HepG2 (cell line): ENCODE measurements at regions not wholly inside any gene's neighbourhood (a gene's known extent, or its start where the extent isn't known, plus 50 kb on each side); places are given as distances from the start of the nearest gene placed in this dataset.

Source experiments
- ATAC-seq: fragments of 200-7000 bp; cut with Tn5 transposase; 3 replicates; pipeline ENCODE4 v1.9.1; 2020; ENCODE audit warnings: mild to moderate bottlenecking, moderate library complexity
- BruUV-seq: library from RNA; stranded (reverse); fragments of 400-500 nt; replicated peaks from 2 replicates; lab custom pipeline; 2021; lab: Mats Ljungman, UMichigan
- CTCF ChIA-PET: fragments of 300-600 bp; formaldehyde crosslinking; extraction: SDS; loops from one replicate; lab custom pipeline; 2021; ENCODE audit warnings: low total read pairs, inconsistent platforms, low intra/inter-chr PET ratio; lab: Yijun Ruan, JAX
- POLR2A ChIA-PET: fragments of 350-600 bp; sonication (Branson Sonifier 250); formaldehyde crosslinking; loops from one replicate; lab custom pipeline; 2020; ENCODE audit warnings: antibody characterized with exemption, inconsistent platforms; lab: Yijun Ruan, JAX
- DNase-seq: peaks from one replicate; pipeline ENCODE4 v3.0.0-alpha.2; 2015; ENCODE audit warnings: low spot score
- FAIRE-seq: peaks from 3 replicates; lab custom pipeline; 2011; peaks lifted over from hg19 to GRCh38; lab: Jason Lieb, UNC
- H2AFZ ChIP-seq: one replicate; pipeline ENCODE4 v1.6.1; 2011; ENCODE audit warnings: low read length, inconsistent platforms
- H3K27ac ChIP-seq: fragments of 300-600 bp; 3 replicates; pipeline ENCODE4 v1.8.0; 2011; ENCODE audit warnings: mixed run types, mild to moderate bottlenecking, mixed read lengths, low read length, inconsistent platforms; ENCODE audit not compliant: insufficient read depth; ENCODE audit errors: extremely low read length
- H3K27me3 ChIP-seq, 2 experiments: fragments of 200-600 bp in 1 of 2; 2 replicates in 1 of 2; 3 replicates in 1 of 2; pipeline versions ENCODE4 v1.6.0 to v1.8.0; 2011; ENCODE audit warnings: low read length in 2 of 2, mild to moderate bottlenecking in 2 of 2, moderate library complexity in 2 of 2, inconsistent platforms in 1 of 2; ENCODE audit not compliant: insufficient read depth in 2 of 2, control insufficient read depth in 1 of 2
- H3K36me3 ChIP-seq, 2 experiments: fragments of 200-600 bp in 1 of 2; replicated peaks in 1 of 2; 2 replicates in 1 of 2; 3 replicates in 1 of 2; pipeline versions ENCODE4 v1.5.1 to v1.8.0; 2011; ENCODE audit warnings: low read length in 2 of 2, inconsistent platforms in 1 of 2; ENCODE audit not compliant: insufficient read depth in 2 of 2, control insufficient read depth in 1 of 2
- H3K4me1 ChIP-seq: 2 replicates; pipeline ENCODE4 v1.5.1; 2012; ENCODE audit warnings: low read length, inconsistent platforms; ENCODE audit not compliant: insufficient read depth
- H3K4me2 ChIP-seq: 2 replicates; pipeline ENCODE4 v1.6.0; 2011; ENCODE audit warnings: low read depth, low read length, inconsistent platforms
- H3K4me3 ChIP-seq, 3 experiments: fragments of 200-600 bp in 1 of 3; sonication (generic), shearing (Covaris generic) in 1 of 3; replicated peaks in 1 of 3; 2 replicates each; pipeline ENCODE4 v1.5.1; 2011 to 2016; ENCODE audit warnings: low read length in 3 of 3, inconsistent platforms in 2 of 3, low read depth in 2 of 3, mild to moderate bottlenecking in 2 of 3, control low read depth in 1 of 3, mixed read lengths in 1 of 3; ENCODE audit not compliant: insufficient read depth in 1 of 3
- H3K79me2 ChIP-seq: one replicate; pipeline ENCODE4 v1.6.1; 2011; ENCODE audit warnings: low read length, inconsistent platforms; ENCODE audit not compliant: insufficient read depth
- H3K9ac ChIP-seq: 2 replicates; pipeline ENCODE4 v1.6.0; 2011; ENCODE audit warnings: mild to moderate bottlenecking, low read depth, low read length, inconsistent platforms; ENCODE audit not compliant: insufficient read depth
- H3K9me3 ChIP-seq: 2 replicates; pipeline ENCODE4 v1.5.1; 2012; ENCODE audit warnings: mild to moderate bottlenecking, low read length
- H4K20me1 ChIP-seq: 2 replicates; pipeline ENCODE4 v1.6.0; 2011; ENCODE audit warnings: inconsistent platforms, mild to moderate bottlenecking, low read length, moderate library complexity; ENCODE audit not compliant: insufficient read depth
- CERS6 ChIP-seq: sonication (generic); formaldehyde crosslinking; IDR thresholded peaks from 2 replicates; pipeline ENCODE4 v1.5.0; 2020; ENCODE audit warnings: missing genetic modification reagents
- DRAP1 ChIP-seq: IDR thresholded peaks from 2 replicates; pipeline ENCODE4 v1.6.1; 2016; ENCODE audit warnings: missing genetic modification reagents, missing compliant biosample characterization
- ELF3 ChIP-seq: IDR thresholded peaks from 2 replicates; pipeline ENCODE4 v1.6.1; 2016; ENCODE audit warnings: missing genetic modification reagents, missing compliant biosample characterization
- GATAD2A ChIP-seq: IDR thresholded peaks from 2 replicates; pipeline ENCODE4 v1.6.1; 2016
- MIER2 ChIP-seq: IDR thresholded peaks from 2 replicates; pipeline ENCODE4 v1.6.1; 2016; ENCODE audit warnings: missing biosample characterization, missing genetic modification reagents
- PRDM4 ChIP-seq: sonication (generic); formaldehyde crosslinking; IDR thresholded peaks from 2 replicates; pipeline ENCODE4 v1.9.0; 2021; ENCODE audit warnings: missing genetic modification reagents, borderline replicate concordance
- ZNF17 ChIP-seq: sonication (generic); formaldehyde crosslinking; IDR thresholded peaks from 2 replicates; pipeline ENCODE4 v1.5.0; 2020; ENCODE audit warnings: mild to moderate bottlenecking, missing genetic modification reagents
- ZNF549 ChIP-seq: sonication (generic); formaldehyde crosslinking; IDR thresholded peaks from 2 replicates; pipeline ENCODE4 v1.5.0; 2020; ENCODE audit warnings: missing genetic modification reagents
- ZNF644 ChIP-seq: IDR thresholded peaks from 2 replicates; pipeline ENCODE4 v1.6.1; 2016; ENCODE audit warnings: low read depth
- ZNF687 ChIP-seq: sonication (generic); formaldehyde crosslinking; IDR thresholded peaks from 2 replicates; pipeline ENCODE4 v1.5.1; 2020; ENCODE audit warnings: mild to moderate bottlenecking, missing genetic modification reagents, moderate library complexity
- ZNF747 ChIP-seq: sonication (generic); formaldehyde crosslinking; IDR thresholded peaks from 2 replicates; pipeline ENCODE4 v1.8.1; 2023; ENCODE audit warnings: missing genetic modification reagents, mild to moderate bottlenecking, borderline replicate concordance
- WGBS: methylation state at CpG from one replicate; pipeline ENCODE4 v1.1.6; 2017; ENCODE audit warnings: low lambda C conversion rate; 5-methylcytosine and 5-hydroxymethylcytosine counted together
- in situ Hi-C: cut with HindIII; loops from 2 replicates; pipeline ENCODE4 v1.10.0; 2017; ENCODE audit warnings: low pct_unique_long_range_greater_than_20kb; ENCODE audit not compliant: extremely low pct_ligation_motif_present
- intact Hi-C: fragments of 100-400 bp; cut with micrococcal nuclease; formaldehyde crosslinking; loops from one replicate; pipeline ENCODE4 v1.10.0; 2022; ENCODE audit not compliant: unreplicated experiment

GRCh38 chr2:158917121-158917520, 51.3 kb upstream of the TANC1 start:
- no TSS peak for BruUV-seq
- in situ Hi-C loops = no loop called here

More at GRCh38 chr2:158917121-158917520, 51.3 kb upstream of the TANC1 start:
- TF ChIP-seq ZNF549 (no peak), ELF3 (no peak), ZNF17 (CRISPR knock-in tag) (no peak), DRAP1 (CRISPR knock-in tag) (no peak), ZNF687 (CRISPR knock-in tag) (no peak), ZNF747 (no peak), GATAD2A (CRISPR knock-in tag) (no peak), ZNF644 (no peak), CERS6 (no peak), MIER2 (no peak), PRDM4 (no peak)
- Histone ChIP-seq H2AFZ (no peak overlapping the region), H3K36me3 (no peaks in the 10 kb centered on the region), H3K4me1 (no peaks in the 10 kb centered on the region), H3K27me3 (no peaks in the 10 kb centered on the region; a peak in 1 of 5 replicates), H4K20me1 (no peaks in the 10 kb centered on the region), H3K9me3 (no peaks in the 10 kb centered on the region), H3K4me2 (no peak overlapping the region), H3K79me2 (no peaks in the 10 kb centered on the region), H3K4me3 (no peak overlapping the region), H3K9ac (no peak overlapping the region), H3K27ac (no peak overlapping the region)
- intact Hi-C loops = no loop called here
- no peak for FAIRE-seq
- ATAC-seq = no peak
- ChIA-PET POLR2A (no interaction called here), CTCF (no interaction called here)
- no peak for DNase-seq
- 18% methylated on average over 2 of the region's 2 CpGs for WGBS
